GM12878 (cell line): ENCODE measurements at regions not wholly inside any gene's neighbourhood (a gene's known extent, or its start where the extent isn't known, plus 50 kb on each side); places are given as distances from the start of the nearest gene placed in this dataset.

Experiments
- ATAC-seq: fragments of 200-7000 bp; cut with Tn5 transposase; 3 replicates; pipeline ENCODE4 v1.9.1; 2020; ENCODE audit warnings: mild to moderate bottlenecking, moderate library complexity
- BruUV-seq: library from RNA; stranded (reverse); fragments of 400-500 nt; replicated peaks from 2 replicates; lab custom pipeline; 2021; lab: Mats Ljungman, UMichigan
- CTCF ChIA-PET: fragments of 300-600 bp; sonication (Branson Sonifier 250); formaldehyde crosslinking; extraction: SDS; loops from one replicate; lab custom pipeline; 2021; ENCODE audit warnings: inconsistent platforms; lab: Yijun Ruan, JAX
- POLR2A ChIA-PET: fragments of 350-600 bp; formaldehyde crosslinking; extraction: SDS; loops from one replicate; lab custom pipeline; 2021; ENCODE audit warnings: inconsistent platforms; lab: Charles Lee
- RAD21 ChIA-PET: fragments of 300-600 bp; sonication (Branson Sonifier 250); formaldehyde crosslinking; loops from one replicate; lab custom pipeline; 2023; ENCODE audit warnings: antibody characterized with exemption; ENCODE audit not compliant: unreplicated experiment; lab: Charles Lee
- SMC1A ChIA-PET: fragments of 300-600 bp; sonication (Branson Sonifier 250); formaldehyde crosslinking; loops from one replicate; lab custom pipeline; 2023; ENCODE audit not compliant: unreplicated experiment, uncharacterized antibody; lab: Charles Lee
- DNase-seq: peaks from one replicate; pipeline ENCODE4 v3.0.0-alpha.2; 2011; ENCODE audit warnings: low read depth, low spot score
- FAIRE-seq: peaks from 3 replicates; lab custom pipeline; 2011; peaks lifted over from hg19 to GRCh38; lab: Jason Lieb, UNC
- H2AFZ ChIP-seq: 2 replicates; pipeline ENCODE4 v1.6.0; 2011; ENCODE audit warnings: low read depth, low read length, control low read depth; ENCODE audit not compliant: control insufficient read depth
- H3K27ac ChIP-seq: 2 replicates; pipeline ENCODE4 v1.5.1; 2011; ENCODE audit warnings: control low read depth; ENCODE audit not compliant: control insufficient read depth, insufficient read depth
- H3K27me3 ChIP-seq, 2 experiments: replicated peaks in 1 of 2; 2 replicates each; pipeline versions ENCODE4 v1.6.0 to v1.6.1; 2011; ENCODE audit warnings: low read length in 1 of 2; ENCODE audit not compliant: control insufficient read depth in 2 of 2, insufficient read depth in 2 of 2
- H3K36me3 ChIP-seq, 2 experiments: 2 replicates each; pipeline ENCODE4 v1.5.1; 2011; ENCODE audit warnings: low read length in 1 of 2; ENCODE audit not compliant: control insufficient read depth in 2 of 2, insufficient read depth in 2 of 2
- H3K4me1 ChIP-seq: 2 replicates; pipeline ENCODE4 v1.6.1; 2011; ENCODE audit warnings: mild to moderate bottlenecking, low read length, moderate library complexity, mixed read lengths; ENCODE audit not compliant: control insufficient read depth, insufficient read depth
- H3K4me2 ChIP-seq: 2 replicates; pipeline ENCODE4 v1.6.0; 2011; ENCODE audit warnings: control low read depth; ENCODE audit not compliant: control insufficient read depth, insufficient read depth
- H3K4me3 ChIP-seq: fragments of 200-600 bp; sonication (generic); 2 replicates; pipeline ENCODE4 v1.5.1; 2016
- H3K79me2 ChIP-seq: 2 replicates; pipeline ENCODE4 v1.6.0; 2011; ENCODE audit warnings: low read length; ENCODE audit not compliant: control insufficient read depth, insufficient read depth
- H3K9ac ChIP-seq: 2 replicates; pipeline ENCODE4 v1.8.0; 2011; ENCODE audit warnings: low read length, control low read depth, mixed read lengths; ENCODE audit not compliant: control insufficient read depth, insufficient read depth
- H3K9me3 ChIP-seq: replicated peaks from 3 replicates; pipeline ENCODE4 v1.5.1; 2011; ENCODE audit warnings: mild to moderate bottlenecking, low read length; ENCODE audit not compliant: control insufficient read depth, insufficient read depth
- H4K20me1 ChIP-seq: 2 replicates; pipeline ENCODE4 v1.6.0; 2011; ENCODE audit not compliant: control insufficient read depth, insufficient read depth
- BMI1 ChIP-seq: fragments of 450-650 bp; IDR thresholded peaks from 2 replicates; pipeline ENCODE4 v1.6.1; 2016; ENCODE audit warnings: mild to moderate bottlenecking, moderate library complexity, borderline replicate concordance
- EGR1 ChIP-seq, 2 experiments: IDR thresholded peaks; 1 replicate in 1 of 2; 2 replicates in 1 of 2; pipeline ENCODE4 v1.6.1; 2011 to 2012; ENCODE audit warnings: low read depth in 2 of 2, low read length in 2 of 2, borderline replicate concordance in 1 of 2, mild to moderate bottlenecking in 1 of 2, moderate library complexity in 1 of 2
- GABPA ChIP-seq: IDR thresholded peaks from 2 replicates; pipeline ENCODE4 v1.6.1; 2014; ENCODE audit warnings: antibody characterized with exemption, low read depth, mild to moderate bottlenecking, inconsistent platforms
- MTA2 ChIP-seq: fragments of 450-650 bp; IDR thresholded peaks from 2 replicates; pipeline ENCODE4 v1.6.1; 2016; ENCODE audit warnings: low read depth, mild to moderate bottlenecking, moderate library complexity
- MXI1 ChIP-seq: fragments of 150-350 bp; IDR thresholded peaks from 2 replicates; pipeline ENCODE4 v1.6.1; 2011; ENCODE audit warnings: low read depth, mild to moderate bottlenecking, inconsistent platforms, low read length, improper control_type of control experiment
- MYC ChIP-seq: IDR thresholded peaks from 2 replicates; pipeline ENCODE4 v1.6.1; 2011; ENCODE audit warnings: mild to moderate bottlenecking, low read length, moderate library complexity, inconsistent platforms; ENCODE audit not compliant: insufficient read depth, insufficient replicate concordance, insufficient read length, severe bottlenecking
- PML ChIP-seq: IDR thresholded peaks from 2 replicates; pipeline ENCODE4 v1.6.1; 2012; ENCODE audit warnings: low read length, inconsistent platforms
- RUNX3 ChIP-seq: IDR thresholded peaks from 2 replicates; pipeline ENCODE4 v1.6.1; 2012; ENCODE audit warnings: low read length, inconsistent platforms
- TAF1 ChIP-seq: IDR thresholded peaks from 2 replicates; pipeline ENCODE4 v1.6.1; 2011; ENCODE audit warnings: mild to moderate bottlenecking, low read depth, low read length, borderline replicate concordance
- ZNF207 ChIP-seq: fragments of 450-650 bp; IDR thresholded peaks from 2 replicates; pipeline ENCODE4 v1.6.1; 2014; ENCODE audit warnings: antibody characterized with exemption, mild to moderate bottlenecking, borderline replicate concordance
- WGBS: methylation state at CpG from one replicate; pipeline ENCODE4 v1.1.6; 2016; ENCODE audit warnings: low lambda C conversion rate; ENCODE audit not compliant: insufficient replicate concordance, insufficient coverage; ENCODE audit errors: missing lambda C conversion rate; 5-methylcytosine and 5-hydroxymethylcytosine counted together
- in situ Hi-C: fragments of 300-500 bp; cut with MboI; formaldehyde crosslinking; loops from 9 replicates; pipeline ENCODE4 v1.14.3; 2018; ENCODE audit warnings: mixed read lengths
- intact Hi-C: fragments of 100-400 bp; cut with micrococcal nuclease; formaldehyde crosslinking; loops from one replicate; pipeline ENCODE4 v1.14.2; 2022; ENCODE audit not compliant: unreplicated experiment
- TF ChIP-seq, protein P1 (sequence below): IDR thresholded peaks from 2 replicates; pipeline ENCODE4 v1.6.1; 2011; ENCODE audit warnings: borderline replicate concordance, low read depth, mild to moderate bottlenecking, moderate library complexity, low read length; ENCODE audit not compliant: insufficient read depth, poor library complexity, severe bottlenecking
- TF ChIP-seq, protein P2 (sequence below): fragments of 450-650 bp; IDR thresholded peaks from 2 replicates; pipeline ENCODE4 v1.6.1; 2017; ENCODE audit warnings: mild to moderate bottlenecking
- TF ChIP-seq, protein P3 (sequence below): fragments of 450-650 bp; formaldehyde crosslinking; IDR thresholded peaks from 2 replicates; pipeline ENCODE4 v1.4.0; 2022; ENCODE audit warnings: mild to moderate bottlenecking, moderate library complexity
- TF ChIP-seq, protein P4 (sequence below): fragments of 450-650 bp; IDR thresholded peaks from 2 replicates; pipeline ENCODE4 v1.6.1; 2017; ENCODE audit warnings: low read depth, mild to moderate bottlenecking, moderate library complexity

DNA sequence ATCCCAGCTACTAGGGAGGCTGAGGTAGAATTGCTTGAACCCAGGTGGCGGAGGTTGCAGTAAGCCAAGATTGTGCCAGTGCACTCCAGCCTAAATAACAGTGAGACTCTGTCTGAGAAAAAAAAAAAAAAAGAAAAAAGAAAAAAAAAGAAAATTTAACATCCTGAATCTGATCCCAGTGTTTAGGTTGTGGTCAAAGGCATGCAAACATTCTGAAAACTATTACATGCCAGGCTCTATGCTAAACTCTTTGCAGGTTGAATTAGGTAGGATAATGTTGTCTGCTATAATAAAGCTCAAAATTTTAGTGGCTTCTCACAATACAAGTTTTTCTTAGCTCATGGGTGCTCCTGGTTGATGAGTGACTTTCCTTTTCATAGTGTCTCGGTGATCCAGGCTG lies 367.4 kb downstream of the PSAT1 start:
- Histone ChIP-seq H3K9ac (no peak overlapping the region), H3K36me3 (no peaks in the 10 kb centered on the region), H4K20me1 (no peaks in the 10 kb centered on the region), H2AFZ (no peak overlapping the region), H3K27me3 (no peaks in the 10 kb centered on the region), H3K4me1 (no peaks in the 10 kb centered on the region), H3K79me2 (no peaks in the 10 kb centered on the region), H3K9me3 (no peaks in the 10 kb centered on the region), H3K4me2 (no peak overlapping the region), H3K4me3 (no peak overlapping the region), H3K27ac (no peak overlapping the region)
- POLR2A ChIA-PET = no interaction called here
- DNase-seq (no peak), ATAC-seq (no peak), FAIRE-seq (no peak)
- intact Hi-C loops = no loop called here
- in situ Hi-C loops = no loop called here
- WGBS = 10% methylated on average over 2 of the region's 2 CpGs
- TF ChIP-seq MYC (no peak), RUNX3 (no peak), PML (no peak), MTA2 (no peak), EGR1 (IDR thresholded peaks at IDR 0.05; ENCODE audit: borderline replicate concordance in 1 of 2, low read depth in 2 of 2, low read length in 2 of 2) (no peak), MXI1 (no peak), ZNF207 (no peak), TAF1 (no peak), GABPA (no peak), BMI1 (no peak)
- TF ChIP-seq, protein P1, sequence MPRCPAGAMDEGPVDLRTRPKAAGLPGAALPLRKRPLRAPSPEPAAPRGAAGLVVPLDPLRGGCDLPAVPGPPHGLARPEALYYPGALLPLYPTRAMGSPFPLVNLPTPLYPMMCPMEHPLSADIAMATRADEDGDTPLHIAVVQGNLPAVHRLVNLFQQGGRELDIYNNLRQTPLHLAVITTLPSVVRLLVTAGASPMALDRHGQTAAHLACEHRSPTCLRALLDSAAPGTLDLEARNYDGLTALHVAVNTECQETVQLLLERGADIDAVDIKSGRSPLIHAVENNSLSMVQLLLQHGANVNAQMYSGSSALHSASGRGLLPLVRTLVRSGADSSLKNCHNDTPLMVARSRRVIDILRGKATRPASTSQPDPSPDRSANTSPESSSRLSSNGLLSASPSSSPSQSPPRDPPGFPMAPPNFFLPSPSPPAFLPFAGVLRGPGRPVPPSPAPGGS = no peak
- TF ChIP-seq, protein P2, sequence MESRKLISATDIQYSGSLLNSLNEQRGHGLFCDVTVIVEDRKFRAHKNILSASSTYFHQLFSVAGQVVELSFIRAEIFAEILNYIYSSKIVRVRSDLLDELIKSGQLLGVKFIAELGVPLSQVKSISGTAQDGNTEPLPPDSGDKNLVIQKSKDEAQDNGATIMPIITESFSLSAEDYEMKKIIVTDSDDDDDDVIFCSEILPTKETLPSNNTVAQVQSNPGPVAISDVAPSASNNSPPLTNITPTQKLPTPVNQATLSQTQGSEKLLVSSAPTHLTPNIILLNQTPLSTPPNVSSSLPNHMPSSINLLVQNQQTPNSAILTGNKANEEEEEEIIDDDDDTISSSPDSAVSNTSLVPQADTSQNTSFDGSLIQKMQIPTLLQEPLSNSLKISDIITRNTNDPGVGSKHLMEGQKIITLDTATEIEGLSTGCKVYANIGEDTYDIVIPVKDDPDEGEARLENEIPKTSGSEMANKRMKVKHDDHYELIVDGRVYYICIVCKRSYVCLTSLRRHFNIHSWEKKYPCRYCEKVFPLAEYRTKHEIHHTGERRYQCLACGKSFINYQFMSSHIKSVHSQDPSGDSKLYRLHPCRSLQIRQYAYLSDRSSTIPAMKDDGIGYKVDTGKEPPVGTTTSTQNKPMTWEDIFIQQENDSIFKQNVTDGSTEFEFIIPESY = no peak
- TF ChIP-seq, protein P3, sequence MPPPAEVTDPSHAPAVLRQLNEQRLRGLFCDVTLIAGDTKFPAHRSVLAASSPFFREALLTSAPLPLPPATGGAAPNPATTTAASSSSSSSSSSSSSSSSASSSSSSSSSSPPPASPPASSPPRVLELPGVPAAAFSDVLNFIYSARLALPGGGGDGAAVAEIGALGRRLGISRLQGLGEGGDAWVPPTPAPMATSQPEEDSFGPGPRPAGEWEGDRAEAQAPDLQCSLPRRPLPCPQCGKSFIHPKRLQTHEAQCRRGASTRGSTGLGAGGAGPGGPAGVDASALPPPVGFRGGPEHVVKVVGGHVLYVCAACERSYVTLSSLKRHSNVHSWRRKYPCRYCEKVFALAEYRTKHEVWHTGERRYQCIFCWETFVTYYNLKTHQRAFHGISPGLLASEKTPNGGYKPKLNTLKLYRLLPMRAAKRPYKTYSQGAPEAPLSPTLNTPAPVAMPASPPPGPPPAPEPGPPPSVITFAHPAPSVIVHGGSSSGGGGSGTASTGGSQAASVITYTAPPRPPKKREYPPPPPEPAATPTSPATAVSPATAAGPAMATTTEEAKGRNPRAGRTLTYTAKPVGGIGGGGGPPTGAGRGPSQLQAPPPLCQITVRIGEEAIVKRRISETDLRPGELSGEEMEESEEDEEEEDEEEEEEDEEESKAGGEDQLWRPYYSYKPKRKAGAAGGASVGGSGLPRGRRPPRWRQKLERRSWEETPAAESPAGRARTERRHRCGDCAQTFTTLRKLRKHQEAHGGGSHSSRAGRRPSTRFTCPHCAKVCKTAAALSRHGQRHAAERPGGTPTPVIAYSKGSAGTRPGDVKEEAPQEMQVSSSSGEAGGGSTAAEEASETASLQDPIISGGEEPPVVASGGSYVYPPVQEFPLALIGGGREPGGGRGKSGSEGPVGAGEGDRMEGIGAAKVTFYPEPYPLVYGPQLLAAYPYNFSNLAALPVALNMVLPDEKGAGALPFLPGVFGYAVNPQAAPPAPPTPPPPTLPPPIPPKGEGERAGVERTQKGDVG (CRISPR knock-in tag) = no peak
- TF ChIP-seq, protein P4, sequence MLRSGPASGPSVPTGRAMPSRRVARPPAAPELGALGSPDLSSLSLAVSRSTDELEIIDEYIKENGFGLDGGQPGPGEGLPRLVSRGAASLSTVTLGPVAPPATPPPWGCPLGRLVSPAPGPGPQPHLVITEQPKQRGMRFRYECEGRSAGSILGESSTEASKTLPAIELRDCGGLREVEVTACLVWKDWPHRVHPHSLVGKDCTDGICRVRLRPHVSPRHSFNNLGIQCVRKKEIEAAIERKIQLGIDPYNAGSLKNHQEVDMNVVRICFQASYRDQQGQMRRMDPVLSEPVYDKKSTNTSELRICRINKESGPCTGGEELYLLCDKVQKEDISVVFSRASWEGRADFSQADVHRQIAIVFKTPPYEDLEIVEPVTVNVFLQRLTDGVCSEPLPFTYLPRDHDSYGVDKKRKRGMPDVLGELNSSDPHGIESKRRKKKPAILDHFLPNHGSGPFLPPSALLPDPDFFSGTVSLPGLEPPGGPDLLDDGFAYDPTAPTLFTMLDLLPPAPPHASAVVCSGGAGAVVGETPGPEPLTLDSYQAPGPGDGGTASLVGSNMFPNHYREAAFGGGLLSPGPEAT = no peak
- BruUV-seq = no TSS peak
- SMC1A ChIA-PET = no interaction called here
- CTCF ChIA-PET = no interaction called here
- RAD21 ChIA-PET = no interaction called here
